ENCODE measurements at regions not wholly inside any gene's neighbourhood (a gene's known extent, or its start where the extent isn't known, plus 50 kb on each side); places are given as distances from the start of the nearest gene placed in this dataset.

DNA sequence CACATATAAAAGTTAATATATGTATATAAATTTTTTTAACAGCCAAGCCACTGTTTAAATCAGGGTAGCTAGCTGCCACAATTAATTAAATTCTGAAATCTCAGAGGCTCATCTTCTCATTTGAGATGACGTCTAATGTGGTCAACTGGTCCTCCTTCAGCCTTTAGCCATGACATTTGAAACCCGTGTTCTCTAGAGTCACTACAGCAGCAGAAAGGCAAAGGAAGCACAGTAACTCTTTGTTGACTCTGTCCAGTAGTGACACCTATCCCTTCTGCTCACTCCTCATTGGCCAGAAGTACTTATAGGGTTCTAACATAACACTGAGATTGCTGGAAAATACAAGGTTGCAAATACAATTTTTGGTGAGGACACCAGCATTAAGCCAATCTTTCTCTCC, 555.5 kb downstream of the ETV1 start:
- TF ChIP-seq, protein P1, sequence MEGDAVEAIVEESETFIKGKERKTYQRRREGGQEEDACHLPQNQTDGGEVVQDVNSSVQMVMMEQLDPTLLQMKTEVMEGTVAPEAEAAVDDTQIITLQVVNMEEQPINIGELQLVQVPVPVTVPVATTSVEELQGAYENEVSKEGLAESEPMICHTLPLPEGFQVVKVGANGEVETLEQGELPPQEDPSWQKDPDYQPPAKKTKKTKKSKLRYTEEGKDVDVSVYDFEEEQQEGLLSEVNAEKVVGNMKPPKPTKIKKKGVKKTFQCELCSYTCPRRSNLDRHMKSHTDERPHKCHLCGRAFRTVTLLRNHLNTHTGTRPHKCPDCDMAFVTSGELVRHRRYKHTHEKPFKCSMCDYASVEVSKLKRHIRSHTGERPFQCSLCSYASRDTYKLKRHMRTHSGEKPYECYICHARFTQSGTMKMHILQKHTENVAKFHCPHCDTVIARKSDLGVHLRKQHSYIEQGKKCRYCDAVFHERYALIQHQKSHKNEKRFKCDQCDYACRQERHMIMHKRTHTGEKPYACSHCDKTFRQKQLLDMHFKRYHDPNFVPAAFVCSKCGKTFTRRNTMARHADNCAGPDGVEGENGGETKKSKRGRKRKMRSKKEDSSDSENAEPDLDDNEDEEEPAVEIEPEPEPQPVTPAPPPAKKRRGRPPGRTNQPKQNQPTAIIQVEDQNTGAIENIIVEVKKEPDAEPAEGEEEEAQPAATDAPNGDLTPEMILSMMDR (IDR thresholded peaks at IDR 0.05): no peak
- no peak for TF ChIP-seq EZH2 (IDR thresholded peaks at IDR 0.05; ENCODE audit: borderline replicate concordance, insufficient read depth, low read depth, low read length, poor library complexity, severe bottlenecking)
